ENCODE measurements at regions not wholly inside any gene's neighbourhood (a gene's known extent, or its start where the extent isn't known, plus 50 kb on each side); places are given as distances from the start of the nearest gene placed in this dataset.

DNA sequence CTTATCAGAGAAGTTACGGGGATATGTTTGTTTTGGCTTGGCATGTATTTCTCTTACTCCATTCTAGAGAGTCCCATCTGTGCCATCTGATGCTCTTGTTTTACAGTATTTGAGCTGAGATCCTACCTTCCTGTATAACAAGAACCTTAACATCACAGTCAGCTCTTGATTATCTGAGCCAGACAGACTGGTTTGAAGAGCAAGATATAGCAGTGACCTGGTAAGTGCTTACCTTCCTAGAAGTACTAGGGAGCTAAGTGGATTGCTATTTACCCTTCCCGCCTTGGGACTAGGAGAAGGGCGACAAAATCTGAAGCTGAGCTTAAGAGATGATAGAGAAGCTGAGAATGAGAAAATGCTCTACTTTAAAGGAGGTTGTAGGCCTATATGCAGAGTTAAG lies 235.3 kb downstream of the CSNK2A3 start (continued):
- no peak for TF ChIP-seq ATF2 (CRISPR knock-in tag; IDR thresholded peaks at IDR 0.05; ENCODE audit: borderline replicate concordance, low read depth)
- TF ChIP-seq ZNF423 (CRISPR knock-in tag; IDR thresholded peaks at IDR 0.05), result no peak
- TF ChIP-seq SP1 (CRISPR knock-in tag; conservative IDR thresholded peaks at IDR 0.05), result no peak
- no peak for TF ChIP-seq ZNF263 (CRISPR knock-in tag; IDR thresholded peaks at IDR 0.05; ENCODE audit: low read depth)
- TF ChIP-seq STAT6 (CRISPR knock-in tag; conservative IDR thresholded peaks at IDR 0.05; ENCODE audit: low read depth), result no peak
- no peak for TF ChIP-seq ZNF512 (CRISPR knock-in tag; IDR thresholded peaks at IDR 0.05; ENCODE audit: borderline replicate concordance)
- TF ChIP-seq, protein P1, sequence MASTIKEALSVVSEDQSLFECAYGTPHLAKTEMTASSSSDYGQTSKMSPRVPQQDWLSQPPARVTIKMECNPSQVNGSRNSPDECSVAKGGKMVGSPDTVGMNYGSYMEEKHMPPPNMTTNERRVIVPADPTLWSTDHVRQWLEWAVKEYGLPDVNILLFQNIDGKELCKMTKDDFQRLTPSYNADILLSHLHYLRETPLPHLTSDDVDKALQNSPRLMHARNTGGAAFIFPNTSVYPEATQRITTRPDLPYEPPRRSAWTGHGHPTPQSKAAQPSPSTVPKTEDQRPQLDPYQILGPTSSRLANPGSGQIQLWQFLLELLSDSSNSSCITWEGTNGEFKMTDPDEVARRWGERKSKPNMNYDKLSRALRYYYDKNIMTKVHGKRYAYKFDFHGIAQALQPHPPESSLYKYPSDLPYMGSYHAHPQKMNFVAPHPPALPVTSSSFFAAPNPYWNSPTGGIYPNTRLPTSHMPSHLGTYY (CRISPR knock-in tag; IDR thresholded peaks at IDR 0.05), result no peak
- no peak for TF ChIP-seq ZNF121 (CRISPR knock-in tag; IDR thresholded peaks at IDR 0.05)
- TF ChIP-seq E2F5 (CRISPR knock-in tag; IDR thresholded peaks at IDR 0.05), result no peak
- no peak for TF ChIP-seq NFATC4 (CRISPR knock-in tag; IDR thresholded peaks at IDR 0.05)
- no peak for TF ChIP-seq MLX (CRISPR knock-in tag; IDR thresholded peaks at IDR 0.05)
- TF ChIP-seq OVOL2 (CRISPR knock-in tag; IDR thresholded peaks at IDR 0.05; ENCODE audit: borderline replicate concordance), result no peak
- TF ChIP-seq SMAD3 (CRISPR knock-in tag; IDR thresholded peaks at IDR 0.05; ENCODE audit: borderline replicate concordance), result no peak

GRCh38 chr11:11115475-11115874 lies 237.6 kb downstream of the CSNK2A3 start:
- Mint-ChIP-seq H3K4me3 (no peak overlapping the region), H3K9me3 (peaks cover 16% of the 10 kb centered on the region), H3K27ac (no peak overlapping the region), H3K36me3 (peaks cover 9% of the 10 kb centered on the region; the same call in 1 of the 2 replicates), H3K27me3 (ENCODE audit: low read depth) (no peaks in the 10 kb centered on the region; the same call in 1 of the 2 replicates), H3K4me1 (peaks cover 5% of the 10 kb centered on the region)
- CTCF ChIA-PET, result no interaction called here
- no peak for ATAC-seq
- TF ChIP-seq OVOL2 (CRISPR knock-in tag; IDR thresholded peaks at IDR 0.05; ENCODE audit: borderline replicate concordance) (no peak), JAZF1 (CRISPR knock-in tag; IDR thresholded peaks at IDR 0.05) (no peak), MYBL2 (CRISPR knock-in tag; IDR thresholded peaks at IDR 0.05) (no peak), NFE2L1 (CRISPR knock-in tag; IDR thresholded peaks at IDR 0.05) (no peak), GRHL2 (CRISPR knock-in tag; IDR thresholded peaks at IDR 0.05; ENCODE audit: insufficient replicate concordance, severe bottlenecking) (no peak), HMGA2 (CRISPR knock-in tag; IDR thresholded peaks at IDR 0.05) (no peak), CBFB (CRISPR knock-in tag; IDR thresholded peaks at IDR 0.05; ENCODE audit: low read depth) (no peak)
- TF ChIP-seq, protein P2, sequence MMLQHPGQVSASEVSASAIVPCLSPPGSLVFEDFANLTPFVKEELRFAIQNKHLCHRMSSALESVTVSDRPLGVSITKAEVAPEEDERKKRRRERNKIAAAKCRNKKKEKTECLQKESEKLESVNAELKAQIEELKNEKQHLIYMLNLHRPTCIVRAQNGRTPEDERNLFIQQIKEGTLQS (CRISPR knock-in tag; conservative IDR thresholded peaks at IDR 0.05), result no peak
- TF ChIP-seq, protein P3, sequence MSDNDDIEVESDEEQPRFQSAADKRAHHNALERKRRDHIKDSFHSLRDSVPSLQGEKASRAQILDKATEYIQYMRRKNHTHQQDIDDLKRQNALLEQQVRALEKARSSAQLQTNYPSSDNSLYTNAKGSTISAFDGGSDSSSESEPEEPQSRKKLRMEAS (CRISPR knock-in tag; IDR thresholded peaks at IDR 0.05), result no peak
- POLR2A ChIA-PET, result no interaction called here
- DNase-seq (ENCODE audit: low spot score), result no peak
